Caco-2 (cell line): ENCODE measurements at regions not wholly inside any gene's neighbourhood (a gene's known extent, or its start where the extent isn't known, plus 50 kb on each side); places are given as distances from the start of the nearest gene placed in this dataset.

Experiments
- BruUV-seq: library from RNA; stranded (reverse); fragments of 400-500 nt; replicated peaks from 2 replicates; lab custom pipeline; 2021; lab: Mats Ljungman, UMichigan
- CTCF ChIA-PET: fragments of 300-600 bp; sonication (Branson Sonifier 250); formaldehyde crosslinking; loops from one replicate; lab custom pipeline; 2022; ENCODE audit warnings: antibody characterized with exemption; lab: Charles Lee
- POLR2A ChIA-PET: fragments of 300-600 bp; sonication (Branson Sonifier 250); formaldehyde crosslinking; loops from one replicate; lab custom pipeline; 2022; ENCODE audit warnings: antibody characterized with exemption; lab: Charles Lee
- DNase-seq, 2 experiments: peaks; one replicate each; pipeline versions ENCODE4 v3.0.0 to v3.0.0-alpha.2; 2020 to 2022
- H3K27me3 ChIP-seq: replicated peaks from 2 replicates; pipeline ENCODE4 v1.6.0; 2011; ENCODE audit warnings: low read length; ENCODE audit not compliant: control insufficient read depth, insufficient read depth
- H3K36me3 ChIP-seq: 2 replicates; pipeline ENCODE4 v1.5.1; 2011; ENCODE audit warnings: low read length; ENCODE audit not compliant: control insufficient read depth, insufficient read depth
- H3K4me1 ChIP-seq: fragments of 250-450 bp; sonication (Bioruptor Pico); 2 replicates; pipeline ENCODE4 v1.5.1; 2020; ENCODE audit warnings: mild to moderate bottlenecking
- H3K4me3 ChIP-seq: 2 replicates; pipeline ENCODE4 v1.5.1; 2011; ENCODE audit warnings: low read depth, mild to moderate bottlenecking, control low read depth, low read length
- H3K9me3 ChIP-seq: fragments of 250-450 bp; sonication (Bioruptor Pico); 2 replicates; pipeline ENCODE4 v1.5.1; 2020; ENCODE audit warnings: mild to moderate bottlenecking, moderate library complexity
- H3K27ac Mint-ChIP-seq: one replicate; pipeline ENCODE4 v1.8.0; 2022; ENCODE audit warnings: mixed read lengths; ENCODE audit not compliant: unreplicated experiment
- H3K27me3 Mint-ChIP-seq: one replicate; pipeline ENCODE4 v1.8.0; 2022; ENCODE audit warnings: mixed read lengths; ENCODE audit not compliant: insufficient read depth, unreplicated experiment
- H3K36me3 Mint-ChIP-seq: one replicate; pipeline ENCODE4 v1.8.0; 2022; ENCODE audit warnings: mild to moderate bottlenecking, mixed read lengths; ENCODE audit not compliant: insufficient read depth, unreplicated experiment
- H3K4me1 Mint-ChIP-seq: one replicate; pipeline ENCODE4 v1.8.0; 2022; ENCODE audit warnings: low read depth, mixed read lengths; ENCODE audit not compliant: unreplicated experiment
- H3K4me3 Mint-ChIP-seq: one replicate; pipeline ENCODE4 v1.8.0; 2022; ENCODE audit warnings: mild to moderate bottlenecking, moderate library complexity, mixed read lengths; ENCODE audit not compliant: unreplicated experiment
- H3K9me3 Mint-ChIP-seq: one replicate; pipeline ENCODE4 v1.8.0; 2022; ENCODE audit warnings: mixed read lengths; ENCODE audit not compliant: unreplicated experiment
- intact Hi-C: fragments of 100-400 bp; cut with micrococcal nuclease; formaldehyde crosslinking; loops from one replicate; pipeline ENCODE4 v1.10.0; 2022; ENCODE audit not compliant: unreplicated experiment
- TF ChIP-seq, protein P1 (sequence below), 2 experiments: fragments of 200-600 bp in 1 of 2; IDR thresholded peaks; 1 replicate in 1 of 2; 2 replicates in 1 of 2; pipeline versions ENCODE4 v1.5.1 to v1.8.0; 2011 to 2022; ENCODE audit warnings: antibody characterized with exemption in 1 of 2, control low read depth in 1 of 2, inconsistent platforms in 1 of 2, low read depth in 1 of 2, low read length in 1 of 2, mild to moderate bottlenecking in 1 of 2, moderate library complexity in 1 of 2; ENCODE audit not compliant: insufficient read depth in 1 of 2, severe bottlenecking in 1 of 2, unreplicated experiment in 1 of 2

DNA sequence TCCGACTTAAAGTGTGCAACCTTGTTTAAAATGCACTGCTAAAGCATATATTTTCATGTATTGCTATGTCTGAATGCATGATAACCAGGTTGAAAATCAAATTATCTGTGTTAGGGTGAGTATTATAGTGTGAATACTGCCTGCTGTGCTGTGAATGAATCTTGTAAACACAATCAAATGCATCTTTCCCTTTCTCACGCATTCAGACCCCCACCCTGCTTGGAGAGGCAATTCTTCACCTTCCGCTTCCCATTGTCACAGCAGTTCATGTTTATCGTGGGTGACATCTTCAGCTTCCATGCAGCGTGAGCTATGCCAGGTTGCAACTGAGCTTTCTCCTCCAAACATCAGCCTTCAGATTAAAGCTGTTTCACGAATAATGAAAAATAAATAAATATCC lies 418.0 kb downstream of the MEIS1 start:
- no TSS peak for BruUV-seq
- intact Hi-C loops, result no loop called here
- Histone ChIP-seq H3K27me3 (no peaks in the 10 kb centered on the region), H3K4me1 (peaks cover 5% of the 10 kb centered on the region; the same call in 1 of the 2 replicates), H3K4me3 (no peak overlapping the region), H3K36me3 (no peaks in the 10 kb centered on the region), H3K9me3 (no peaks in the 10 kb centered on the region)
- no peak overlapping the region for H3K27ac Mint-ChIP-seq
- no peaks in the 10 kb centered on the region for H3K36me3 Mint-ChIP-seq
- ChIA-PET CTCF (no interaction called here), POLR2A (no interaction called here)
- TF ChIP-seq, protein P1, sequence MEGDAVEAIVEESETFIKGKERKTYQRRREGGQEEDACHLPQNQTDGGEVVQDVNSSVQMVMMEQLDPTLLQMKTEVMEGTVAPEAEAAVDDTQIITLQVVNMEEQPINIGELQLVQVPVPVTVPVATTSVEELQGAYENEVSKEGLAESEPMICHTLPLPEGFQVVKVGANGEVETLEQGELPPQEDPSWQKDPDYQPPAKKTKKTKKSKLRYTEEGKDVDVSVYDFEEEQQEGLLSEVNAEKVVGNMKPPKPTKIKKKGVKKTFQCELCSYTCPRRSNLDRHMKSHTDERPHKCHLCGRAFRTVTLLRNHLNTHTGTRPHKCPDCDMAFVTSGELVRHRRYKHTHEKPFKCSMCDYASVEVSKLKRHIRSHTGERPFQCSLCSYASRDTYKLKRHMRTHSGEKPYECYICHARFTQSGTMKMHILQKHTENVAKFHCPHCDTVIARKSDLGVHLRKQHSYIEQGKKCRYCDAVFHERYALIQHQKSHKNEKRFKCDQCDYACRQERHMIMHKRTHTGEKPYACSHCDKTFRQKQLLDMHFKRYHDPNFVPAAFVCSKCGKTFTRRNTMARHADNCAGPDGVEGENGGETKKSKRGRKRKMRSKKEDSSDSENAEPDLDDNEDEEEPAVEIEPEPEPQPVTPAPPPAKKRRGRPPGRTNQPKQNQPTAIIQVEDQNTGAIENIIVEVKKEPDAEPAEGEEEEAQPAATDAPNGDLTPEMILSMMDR (IDR thresholded peaks at IDR 0.05; ENCODE audit: insufficient read depth in 1 of 2, low read depth in 1 of 2, low read length in 1 of 2, severe bottlenecking in 1 of 2, unreplicated experiment in 1 of 2), result no peak
- H3K4me3 Mint-ChIP-seq, result no peak overlapping the region
- no peaks in the 10 kb centered on the region for H3K4me1 Mint-ChIP-seq
- no peaks in the 10 kb centered on the region for H3K27me3 Mint-ChIP-seq
- H3K9me3 Mint-ChIP-seq, result no peaks in the 10 kb centered on the region
- DNase-seq, result no peak

DNA sequence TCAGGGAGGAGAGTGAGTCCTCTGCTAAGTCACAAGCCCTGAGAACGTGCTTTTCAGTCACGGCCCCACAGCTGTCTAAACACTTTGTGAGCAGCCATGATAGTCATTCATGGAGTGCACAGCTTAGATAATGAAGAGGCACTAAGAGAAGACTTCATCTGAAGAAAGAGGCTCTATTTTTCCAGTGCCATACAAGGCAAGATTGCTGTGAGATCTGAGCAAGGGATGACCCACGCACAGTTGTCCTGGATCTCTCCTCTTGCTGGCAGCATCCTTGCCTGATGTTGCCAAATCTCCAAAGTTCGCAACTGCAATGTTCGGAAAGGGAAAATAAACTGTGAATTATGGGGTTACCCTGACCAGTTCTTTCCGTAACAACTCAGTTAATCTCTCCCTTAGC lies 418.7 kb downstream of the MEIS1 start:
- DNase-seq, result no peak
- TF ChIP-seq, protein P1 (IDR thresholded peaks at IDR 0.05; ENCODE audit: insufficient read depth in 1 of 2, low read depth in 1 of 2, low read length in 1 of 2, severe bottlenecking in 1 of 2, unreplicated experiment in 1 of 2), result no peak
- H3K4me3 ChIP-seq, result no peak overlapping the region
- peaks cover 5% of the 10 kb centered on the region; the same call in 1 of the 2 replicates for H3K4me1 ChIP-seq
- no peaks in the 10 kb centered on the region for H3K36me3 ChIP-seq
- H3K27me3 Mint-ChIP-seq, result no peaks in the 10 kb centered on the region
- CTCF ChIA-PET, result no interaction called here
- H3K9me3 ChIP-seq, result no peaks in the 10 kb centered on the region
- H3K27ac Mint-ChIP-seq, result no peak overlapping the region
- H3K27me3 ChIP-seq, result no peaks in the 10 kb centered on the region
- POLR2A ChIA-PET, result no interaction called here
- H3K4me1 Mint-ChIP-seq, result no peaks in the 10 kb centered on the region
- H3K36me3 Mint-ChIP-seq, result no peaks in the 10 kb centered on the region
- no peaks in the 10 kb centered on the region for H3K9me3 Mint-ChIP-seq
- intact Hi-C loops, result no loop called here
- BruUV-seq, result no TSS peak
- H3K4me3 Mint-ChIP-seq, result no peak overlapping the region

DNA sequence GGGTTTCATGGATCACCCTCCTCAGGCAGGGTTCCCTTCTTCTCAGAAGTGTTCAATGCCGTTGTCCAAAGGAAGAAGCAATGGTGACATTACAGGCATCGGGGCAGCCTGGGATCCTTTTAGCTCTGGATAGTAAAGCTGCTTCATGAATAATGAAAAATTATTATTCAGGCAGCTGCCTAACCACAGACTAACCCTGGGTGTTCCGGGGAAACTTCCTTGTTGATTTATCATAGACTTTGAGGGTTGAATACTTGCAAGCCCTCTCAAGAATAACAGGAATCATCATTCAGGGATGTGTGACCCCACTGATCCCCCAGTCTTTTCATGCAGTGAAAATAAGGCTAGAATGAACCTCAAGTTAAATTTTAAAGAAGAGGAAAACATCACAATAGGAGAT lies 419.4 kb downstream of the MEIS1 start:
- Mint-ChIP-seq H3K36me3 (no peaks in the 10 kb centered on the region), H3K4me1 (no peaks in the 10 kb centered on the region), H3K9me3 (no peaks in the 10 kb centered on the region), H3K27ac (no peak overlapping the region), H3K27me3 (no peaks in the 10 kb centered on the region), H3K4me3 (no peak overlapping the region)
- intact Hi-C loops, result no loop called here
- TF ChIP-seq, protein P1 (IDR thresholded peaks at IDR 0.05; ENCODE audit: insufficient read depth in 1 of 2, low read depth in 1 of 2, low read length in 1 of 2, severe bottlenecking in 1 of 2, unreplicated experiment in 1 of 2), result no peak
- Histone ChIP-seq H3K36me3 (no peaks in the 10 kb centered on the region), H3K9me3 (no peaks in the 10 kb centered on the region), H3K27me3 (no peaks in the 10 kb centered on the region), H3K4me3 (no peak overlapping the region), H3K4me1 (peaks cover 5% of the 10 kb centered on the region; the same call in 1 of the 2 replicates)
- DNase-seq, result no peak
- CTCF ChIA-PET, result no interaction called here
- BruUV-seq, result no TSS peak
- POLR2A ChIA-PET, result no interaction called here
